ENCODE measurements at regions not wholly inside any gene's neighbourhood (a gene's known extent, or its start where the extent isn't known, plus 50 kb on each side); places are given as distances from the start of the nearest gene placed in this dataset.

GRCh38 chr3:31285833-31286486 lies 246.8 kb upstream of the STT3B start:
- Mint-ChIP-seq H3K27me3 (ENCODE audit: low read depth, unreplicated experiment) (no peaks in the 10 kb centered on the region), H3K9me3 (ENCODE audit: unreplicated experiment) (no peaks in the 10 kb centered on the region), H3K27ac (ENCODE audit: unreplicated experiment) (no peak overlapping the region), H3K36me3 (ENCODE audit: low read depth, unreplicated experiment) (no peaks in the 10 kb centered on the region), H3K4me1 (ENCODE audit: low read depth, unreplicated experiment) (peaks cover 33% of the 10 kb centered on the region), H3K4me3 (ENCODE audit: unreplicated experiment) (no peak overlapping the region)
- no peaks in the 10 kb centered on the region for H3K36me3 ChIP-seq (ENCODE audit: insufficient read depth, low read length)
- H3K4me3 ChIP-seq (ENCODE audit: insufficient read depth, low read depth, low read length) = no peak overlapping the region
- TF ChIP-seq CTCF (IDR thresholded peaks at IDR 0.05; ENCODE audit: insufficient read depth, low read depth, low read length) (no peak), EZH2 (IDR thresholded peaks at IDR 0.05; ENCODE audit: insufficient read depth, low read length) (no peak)
- H3K27ac ChIP-seq (ENCODE audit: low read depth, low read length) = no peak overlapping the region
- H3K9ac ChIP-seq (ENCODE audit: low read length) = no peak overlapping the region
- no peaks in the 10 kb centered on the region for H3K4me1 ChIP-seq (ENCODE audit: insufficient read depth, low read length)
- no peaks in the 10 kb centered on the region for H4K20me1 ChIP-seq (ENCODE audit: insufficient read depth, low read length)
- no peaks in the 10 kb centered on the region for H3K79me2 ChIP-seq (ENCODE audit: insufficient read depth, low read length)
- H3K9me3 ChIP-seq (ENCODE audit: insufficient read depth, low read depth, low read length) = no peaks in the 10 kb centered on the region
- H3K4me2 ChIP-seq (ENCODE audit: low read length) = no peak overlapping the region
- no peaks in the 10 kb centered on the region for H3K27me3 ChIP-seq (ENCODE audit: insufficient read depth, low read length)
- FAIRE-seq (no peak), DNase-seq (ENCODE audit: low read depth) (no peak)
- H2AFZ ChIP-seq (ENCODE audit: low read depth, low read length) = no peak overlapping the region

- Histone ChIP-seq H3K27me3 (ENCODE audit: insufficient read depth, low read length) (no peaks in the 10 kb centered on the region), H3K4me2 (ENCODE audit: low read length) (peak overlapping the region; percentile 46), H3K9ac (ENCODE audit: low read length) (no peak overlapping the region), H3K36me3 (ENCODE audit: insufficient read depth, low read length) (no peaks in the 10 kb centered on the region), H3K4me1 (ENCODE audit: insufficient read depth, low read length) (no peaks in the 10 kb centered on the region), H3K27ac (ENCODE audit: low read depth, low read length) (no peak overlapping the region), H4K20me1 (ENCODE audit: insufficient read depth, low read length) (no peaks in the 10 kb centered on the region), H2AFZ (ENCODE audit: low read depth, low read length) (no peak overlapping the region), H3K4me3 (ENCODE audit: insufficient read depth, low read depth, low read length) (no peak overlapping the region), H3K79me2 (ENCODE audit: insufficient read depth, low read length) (no peaks in the 10 kb centered on the region), H3K9me3 (ENCODE audit: insufficient read depth, low read depth, low read length) (no peaks in the 10 kb centered on the region)
- TF ChIP-seq EZH2 (IDR thresholded peaks at IDR 0.05; ENCODE audit: insufficient read depth, low read length) (no peak), CTCF (IDR thresholded peaks at IDR 0.05; ENCODE audit: insufficient read depth, low read depth, low read length) (no peak)
- H3K27ac Mint-ChIP-seq (ENCODE audit: unreplicated experiment) = peak overlapping the region; percentile 17
- peaks cover 33% of the 10 kb centered on the region for H3K4me1 Mint-ChIP-seq (ENCODE audit: low read depth, unreplicated experiment)
- no peaks in the 10 kb centered on the region for H3K36me3 Mint-ChIP-seq (ENCODE audit: low read depth, unreplicated experiment)
- no peaks in the 10 kb centered on the region for H3K9me3 Mint-ChIP-seq (ENCODE audit: unreplicated experiment)
- FAIRE-seq (no peak), DNase-seq (ENCODE audit: low read depth) (no peak)
- H3K4me3 Mint-ChIP-seq (ENCODE audit: unreplicated experiment) = no peak overlapping the region
- no peaks in the 10 kb centered on the region for H3K27me3 Mint-ChIP-seq (ENCODE audit: low read depth, unreplicated experiment)
Measured at GRCh38 chr3:31288224-31288623, 244.5 kb upstream of the STT3B start.

GRCh38 chr3:31288641-31289100 lies 244.1 kb upstream of the STT3B start:
- peak overlapping the region; percentile 46 for H3K4me2 ChIP-seq (ENCODE audit: low read length)

More at GRCh38 chr3:31288641-31289100, 244.1 kb upstream of the STT3B start:
- Histone ChIP-seq H3K36me3 (ENCODE audit: insufficient read depth, low read length) (no peaks in the 10 kb centered on the region), H3K4me3 (ENCODE audit: insufficient read depth, low read depth, low read length) (no peak overlapping the region), H3K9me3 (ENCODE audit: insufficient read depth, low read depth, low read length) (no peaks in the 10 kb centered on the region), H3K9ac (ENCODE audit: low read length) (no peak overlapping the region), H2AFZ (ENCODE audit: low read depth, low read length) (peak overlapping the region; percentile 38), H4K20me1 (ENCODE audit: insufficient read depth, low read length) (no peaks in the 10 kb centered on the region), H3K27ac (ENCODE audit: low read depth, low read length) (no peak overlapping the region), H3K27me3 (ENCODE audit: insufficient read depth, low read length) (no peaks in the 10 kb centered on the region), H3K79me2 (ENCODE audit: insufficient read depth, low read length) (no peaks in the 10 kb centered on the region), H3K4me1 (ENCODE audit: insufficient read depth, low read length) (no peaks in the 10 kb centered on the region)
- FAIRE-seq (peak; percentile 29), DNase-seq (ENCODE audit: low read depth) (peak; percentile 77)
- Mint-ChIP-seq H3K9me3 (ENCODE audit: unreplicated experiment) (no peaks in the 10 kb centered on the region), H3K27ac (ENCODE audit: unreplicated experiment) (no peak overlapping the region), H3K27me3 (ENCODE audit: low read depth, unreplicated experiment) (no peaks in the 10 kb centered on the region), H3K4me1 (ENCODE audit: low read depth, unreplicated experiment) (peaks cover 33% of the 10 kb centered on the region), H3K4me3 (ENCODE audit: unreplicated experiment) (no peak overlapping the region), H3K36me3 (ENCODE audit: low read depth, unreplicated experiment) (no peaks in the 10 kb centered on the region)
- TF ChIP-seq EZH2 (IDR thresholded peaks at IDR 0.05; ENCODE audit: insufficient read depth, low read length) = no peak
- TF ChIP-seq CTCF (IDR thresholded peaks at IDR 0.05; ENCODE audit: insufficient read depth, low read depth, low read length) = no peak
